GM18519 (cell line): ENCODE measurements at regions not wholly inside any gene's neighbourhood (a gene's known extent, or its start where the extent isn't known, plus 50 kb on each side); places are given as distances from the start of the nearest gene placed in this dataset.

ENCODE experiments used
- ATAC-seq: cut with Tn5 transposase; IDR thresholded peaks from one replicate; pipeline ENCODE4 v1.9.1; 2021; ENCODE audit warnings: mild to moderate bottlenecking, moderate library complexity; ENCODE audit not compliant: unreplicated experiment, low FRiP score

DNA sequence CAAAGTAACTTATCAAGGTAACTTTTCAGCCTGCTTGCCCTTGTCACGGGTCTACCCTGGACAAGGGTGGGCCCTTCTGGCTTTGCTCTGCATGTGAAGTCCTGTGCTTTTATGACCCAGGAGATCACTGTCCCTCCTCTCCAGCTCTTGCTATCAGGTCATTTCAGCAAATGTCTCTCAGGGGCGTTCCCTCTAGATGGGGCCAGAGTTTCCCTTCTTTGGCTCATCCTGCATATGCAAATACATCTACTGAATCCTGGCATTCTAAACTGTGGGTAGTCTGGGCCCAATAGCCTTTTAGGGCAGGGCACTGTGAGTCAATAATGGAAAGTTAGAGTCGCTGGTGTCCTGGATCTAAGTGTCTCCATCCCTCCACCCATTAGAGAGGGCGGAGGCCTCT is 366.9 kb upstream of the USP24 start:
- ATAC-seq, result no peak

- ATAC-seq, result no peak
These were observed 365.7 kb upstream of the USP24 start for GRCh38 chr1:55580845-55581332.

GRCh38 chr1:55579332-55580001 is 364.3 kb upstream of the USP24 start:
- no peak for ATAC-seq

DNA sequence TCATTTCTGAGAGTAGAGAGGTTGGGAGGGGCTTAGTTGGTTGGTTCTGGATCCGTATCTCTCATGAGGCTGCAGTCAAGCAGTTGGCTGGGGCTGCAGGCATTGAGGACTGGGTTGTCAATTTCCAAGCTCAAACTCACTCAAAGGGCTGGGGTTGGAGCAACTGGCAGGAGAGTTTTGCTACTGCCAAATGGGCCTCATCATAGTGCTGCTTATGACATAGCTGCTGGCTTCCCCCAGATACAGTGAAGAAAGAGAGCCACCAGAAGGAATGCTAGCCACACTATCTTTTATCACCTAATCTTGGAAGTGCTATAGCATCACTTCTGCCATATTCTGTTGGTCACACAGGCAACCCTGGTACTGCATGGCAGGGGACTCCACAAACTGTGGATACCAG is 363.5 kb upstream of the USP24 start:
- ATAC-seq, result no peak

DNA sequence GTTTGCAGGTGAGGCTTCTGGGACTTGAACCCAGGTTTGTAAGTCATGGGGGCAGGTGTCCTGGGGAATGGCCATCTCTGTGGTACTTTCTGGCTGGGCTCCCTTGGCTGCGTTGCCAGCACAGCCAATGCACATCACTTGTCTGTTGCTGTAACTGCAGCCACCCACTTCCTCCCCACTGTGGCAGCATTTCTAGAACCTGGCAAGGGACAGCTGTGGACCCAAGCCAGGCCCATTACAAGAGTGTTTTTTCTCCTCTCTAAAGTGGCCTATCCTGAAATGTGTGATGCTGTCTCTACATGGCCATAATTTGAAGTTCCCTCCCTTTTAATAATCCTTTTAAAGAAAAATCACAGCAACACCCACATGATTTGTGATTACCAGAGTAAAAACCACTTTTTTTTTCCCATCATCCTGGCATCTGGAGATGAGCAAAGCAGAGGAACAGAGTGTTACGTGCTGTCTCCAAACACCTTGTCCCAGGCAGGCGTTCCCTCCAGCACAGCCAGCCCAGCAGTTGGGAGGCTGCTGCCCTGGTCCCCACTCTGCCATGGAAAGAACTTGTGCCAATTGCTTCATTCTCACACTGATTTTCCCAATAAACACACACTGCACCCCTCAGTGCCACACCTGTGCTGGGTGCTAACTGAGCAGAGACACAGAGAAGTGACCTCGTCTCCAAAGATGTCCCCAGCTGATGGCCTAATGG is 360.6 kb upstream of the USP24 start:
- no peak for ATAC-seq

DNA sequence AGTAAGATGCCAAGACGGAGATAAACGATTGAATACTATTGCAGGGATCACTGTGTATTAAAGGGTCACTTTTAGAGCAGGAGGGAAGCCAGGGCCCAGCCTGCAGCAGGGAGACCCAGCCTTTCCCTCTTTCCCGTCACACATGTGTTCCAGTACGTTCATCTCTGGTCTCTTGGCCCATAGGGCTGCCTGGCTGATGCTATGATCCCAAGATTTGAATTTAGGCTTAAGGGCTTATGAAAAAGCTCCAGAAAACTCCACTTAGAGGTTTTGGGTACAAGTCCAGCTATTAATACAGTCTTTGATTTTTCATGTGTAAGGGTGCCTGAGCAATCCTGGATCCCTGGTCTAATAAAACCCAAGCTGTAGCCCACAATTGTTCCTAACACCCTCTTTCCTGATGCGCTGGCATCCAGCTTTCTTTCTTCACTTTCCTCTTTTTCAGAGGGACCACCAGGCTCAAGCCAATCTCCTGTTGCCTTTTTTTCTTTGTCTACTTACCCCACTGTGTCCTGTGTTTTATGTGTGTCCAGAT is 359.6 kb upstream of the USP24 start:
- no peak for ATAC-seq

DNA sequence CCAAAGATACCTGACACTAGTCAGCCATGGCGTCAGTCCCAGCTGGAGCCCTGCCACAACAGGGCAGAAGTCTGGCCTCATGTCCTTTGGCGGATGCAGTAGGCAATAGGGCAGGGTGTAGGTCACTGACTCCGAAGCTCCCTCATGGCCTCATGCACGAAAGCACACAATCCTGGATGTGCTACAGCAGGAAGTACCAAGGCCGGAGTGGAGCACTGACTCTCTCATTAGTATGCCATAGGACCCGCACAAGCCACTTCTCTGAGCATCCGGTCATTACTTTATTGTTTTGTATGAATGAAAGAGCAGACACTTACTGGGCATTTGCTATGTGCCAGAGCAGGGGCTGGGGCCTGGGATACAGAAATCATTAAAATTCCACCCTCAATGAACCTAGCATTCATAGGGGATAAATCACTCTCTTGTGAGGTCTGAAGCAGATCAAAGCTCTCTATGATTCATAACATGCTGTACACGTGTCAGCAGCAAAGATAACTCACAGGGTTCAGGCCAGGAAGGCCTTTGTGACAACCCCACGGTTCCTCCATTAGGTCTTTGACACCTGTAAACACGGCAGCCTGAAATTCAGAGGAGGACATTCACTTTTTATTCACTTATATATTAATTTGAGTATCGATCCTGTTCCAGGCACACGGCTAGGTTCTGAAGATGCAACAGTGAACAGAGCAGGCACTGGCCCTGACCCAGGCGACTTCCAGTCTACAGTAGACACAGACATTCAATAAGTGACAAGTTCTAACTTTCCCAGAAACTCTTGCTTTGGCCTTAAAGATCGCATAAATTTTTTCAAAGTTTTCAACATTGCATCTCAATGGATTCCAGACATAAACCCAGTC is 357.9 kb upstream of the USP24 start:
- no peak for ATAC-seq

GRCh38 chr1:55571767-55572166 is 356.6 kb upstream of the USP24 start:
- no peak for ATAC-seq

GRCh38 chr1:55569417-55569816 is 354.3 kb upstream of the USP24 start:
- no peak for ATAC-seq

DNA sequence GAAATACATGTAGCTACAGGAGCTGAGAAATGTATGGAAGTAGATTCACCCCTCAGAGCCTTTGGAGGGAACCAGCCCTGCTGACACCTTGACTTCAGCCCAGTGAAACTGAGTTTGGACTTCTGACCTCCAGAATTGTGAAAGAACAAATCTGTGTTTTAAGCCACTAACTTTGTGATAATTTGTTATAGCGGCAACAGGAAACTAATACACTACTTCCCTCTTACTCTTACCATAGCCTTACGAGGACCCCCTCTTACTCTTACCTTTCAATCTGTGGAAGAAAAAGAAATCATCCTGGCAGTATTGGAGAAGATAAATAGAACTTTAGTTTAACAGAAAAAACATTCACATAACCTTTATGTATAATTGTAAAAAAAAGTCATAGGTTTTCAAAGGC is 353.6 kb upstream of the USP24 start:
- ATAC-seq, result no peak

DNA sequence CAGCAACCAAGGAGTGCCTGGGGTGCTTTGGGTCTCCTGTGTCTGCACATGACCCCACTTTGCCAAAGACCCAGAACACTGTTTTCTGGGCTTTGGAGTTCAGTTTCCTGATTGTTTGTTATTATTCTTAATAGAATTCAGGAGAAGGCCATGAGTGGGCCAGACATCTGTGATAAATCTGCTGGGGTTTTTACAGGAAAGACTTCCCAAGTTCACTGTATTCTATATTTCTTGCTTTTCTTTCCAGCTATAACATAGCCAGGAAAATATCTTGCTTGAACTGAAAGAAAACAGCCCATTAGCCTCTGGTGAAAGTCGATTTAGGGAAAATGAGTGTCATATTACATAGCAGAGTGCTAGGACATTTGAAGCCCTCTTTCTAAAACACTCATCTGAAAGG is 345.1 kb upstream of the USP24 start:
- ATAC-seq, result no peak

- no peak for ATAC-seq
These were observed 344.7 kb upstream of the USP24 start for GRCh38 chr1:55559842-55560241.

DNA sequence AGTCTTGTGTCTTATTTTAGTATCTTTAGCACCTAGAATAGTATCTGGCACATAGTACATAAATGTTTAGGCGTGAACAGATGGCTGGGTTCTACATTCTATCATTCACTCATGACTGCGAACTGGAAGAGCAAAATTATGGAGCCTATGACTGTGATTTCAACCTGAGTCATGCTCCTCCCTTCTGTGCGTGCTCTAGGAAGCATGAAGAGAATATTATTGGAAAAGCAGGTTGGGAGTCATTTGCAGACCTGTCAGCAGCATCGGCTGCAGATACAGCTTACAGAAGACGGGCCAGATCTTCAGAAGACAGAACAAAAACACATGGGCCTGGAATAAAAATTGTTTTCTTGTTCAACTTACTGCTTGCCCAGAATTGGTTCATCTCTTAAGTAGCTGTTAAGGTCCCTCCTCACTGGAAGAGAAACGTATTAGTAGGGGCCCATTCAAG is 344.0 kb upstream of the USP24 start:
- ATAC-seq, result no peak

DNA sequence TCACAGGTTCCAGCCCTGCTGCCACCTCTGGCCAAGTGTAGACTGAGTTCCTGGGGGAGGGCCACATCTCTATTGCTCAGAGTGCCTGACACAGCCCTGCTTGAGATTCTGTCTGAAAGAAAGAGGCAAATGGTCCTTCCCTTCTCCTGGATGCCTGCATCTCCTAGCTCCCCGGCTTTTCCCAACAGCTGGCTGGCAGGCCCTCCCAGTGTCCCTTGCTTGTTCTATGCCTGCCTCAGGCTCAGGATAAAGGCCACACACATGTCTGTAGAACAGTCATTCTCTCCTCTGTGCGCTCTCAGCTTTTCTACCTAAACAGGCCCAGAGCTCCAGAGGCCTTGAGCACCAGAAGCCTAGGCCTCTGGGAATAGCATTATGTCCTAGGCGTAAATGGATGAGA is 343.4 kb upstream of the USP24 start:
- ATAC-seq, result no peak

DNA sequence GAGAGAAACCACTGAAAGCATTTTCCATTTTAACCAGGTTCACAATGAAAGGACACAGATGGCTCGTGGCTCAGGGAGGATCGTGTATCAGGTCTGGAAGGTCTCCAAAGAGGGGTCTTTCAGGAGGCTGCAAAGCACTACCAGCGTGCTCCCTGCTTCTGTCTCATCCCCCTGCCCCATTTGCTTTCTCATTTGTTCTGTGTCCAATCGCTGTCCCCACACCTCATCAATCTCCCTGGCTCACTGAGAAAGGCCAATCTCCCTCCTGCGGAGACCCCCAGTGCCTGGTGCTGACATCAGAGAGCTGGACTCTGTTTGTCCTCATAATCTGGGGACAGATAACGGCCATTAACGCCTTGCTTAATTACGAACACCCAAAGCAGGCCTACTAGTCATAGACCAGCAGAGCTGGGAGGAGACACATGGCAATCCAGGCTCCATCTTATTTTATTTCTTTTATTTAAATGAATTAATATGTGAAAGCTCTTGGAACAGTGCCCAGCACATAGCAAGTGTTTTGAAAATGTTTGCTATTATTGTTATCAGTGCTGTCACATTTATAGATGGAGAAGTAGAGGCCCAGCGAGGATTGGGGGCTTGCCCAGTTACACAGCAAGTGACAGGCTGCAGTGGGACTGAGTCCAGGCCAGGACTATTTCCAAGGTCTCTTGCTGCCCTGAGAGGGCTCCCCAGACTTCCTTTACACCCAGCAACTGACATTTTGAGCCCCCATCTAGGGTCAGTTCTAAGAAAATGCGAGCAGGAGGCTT is 341.0 kb upstream of the USP24 start:
- no peak for ATAC-seq

- no peak for ATAC-seq
These were observed 339.4 kb upstream of the USP24 start for GRCh38 chr1:55554611-55555010.

GRCh38 chr1:55552636-55553035 is 337.5 kb upstream of the USP24 start:
- ATAC-seq, result no peak

DNA sequence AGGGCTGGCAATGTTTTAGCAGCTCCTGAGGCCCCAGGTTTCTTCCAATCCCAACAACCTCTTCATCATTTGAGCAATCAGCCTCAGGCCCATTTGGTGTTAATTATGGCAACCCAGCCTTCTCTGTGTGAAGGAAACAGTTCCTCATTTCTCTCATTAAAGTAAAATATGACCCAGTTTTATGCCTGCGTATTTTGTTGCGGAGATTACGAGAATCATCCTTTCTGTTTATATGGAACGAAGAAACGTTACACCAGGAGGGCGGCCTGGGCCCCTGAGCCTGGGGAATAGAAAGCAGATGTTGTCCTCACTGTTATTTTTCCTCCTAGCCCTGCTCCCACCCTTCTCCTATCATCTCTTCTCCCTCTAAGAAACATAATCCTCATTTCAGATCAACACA is 332.2 kb upstream of the USP24 start:
- no peak for ATAC-seq

GRCh38 chr1:55546553-55546952 is 331.4 kb upstream of the USP24 start:
- no peak for ATAC-seq

DNA sequence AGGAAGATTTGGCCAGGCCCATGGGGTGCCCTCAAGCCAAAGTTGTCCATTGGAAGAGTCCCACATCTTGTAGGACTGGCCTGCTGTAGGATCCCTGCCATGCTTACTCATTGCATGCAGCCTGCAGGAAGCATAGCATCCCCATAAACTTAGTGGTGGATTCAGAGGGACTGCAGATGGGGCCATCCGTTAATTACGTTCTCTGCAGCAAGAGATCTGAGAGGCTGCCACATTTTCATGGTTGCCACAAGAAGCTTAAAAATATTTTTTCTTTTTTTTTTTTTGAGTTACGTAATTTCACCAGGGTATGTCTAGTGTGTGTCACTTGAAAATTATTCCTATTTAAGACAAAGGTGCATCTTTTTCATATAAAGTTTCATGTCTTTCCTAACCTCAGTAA is 329.7 kb upstream of the USP24 start:
- no peak for ATAC-seq
